ENCODE measurements at regions not wholly inside any gene's neighbourhood (a gene's known extent, or its start where the extent isn't known, plus 50 kb on each side); places are given as distances from the start of the nearest gene placed in this dataset.
"Not testable (repeated sequence)": the region's sequence is repeated elsewhere in the genome, so short reads cannot be mapped to it uniquely, and the experiment has no call there.

DNA sequence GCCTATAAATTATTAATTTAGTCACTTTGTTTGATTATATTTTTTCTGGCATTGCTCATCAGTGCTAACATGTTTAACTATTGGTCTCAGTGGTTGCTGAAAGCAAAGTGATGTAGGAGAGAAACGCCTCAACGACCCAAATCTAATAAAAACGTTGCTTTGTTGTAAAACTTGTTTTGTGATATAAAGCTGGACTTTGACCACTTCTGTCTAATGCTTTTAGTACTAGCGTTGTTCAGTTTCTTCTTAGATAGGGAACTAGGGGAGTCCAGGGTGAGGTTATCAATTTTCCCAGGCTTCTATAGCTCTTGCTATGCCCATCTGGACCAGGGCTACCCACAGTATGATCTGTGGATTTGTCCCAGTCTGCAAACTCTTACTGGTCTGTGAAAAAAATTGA is 80.6 kb upstream of the TBC1D5 start:
- Histone ChIP-seq H3K36me3 (ENCODE audit: low read length) (no peaks in the 10 kb centered on the region), H3F3A (ENCODE audit: insufficient read depth) (no peaks in the 10 kb centered on the region), H3K9me2 (replicated peaks; ENCODE audit: insufficient read depth, low read length) (no peaks in the 10 kb centered on the region), H3K27ac (ENCODE audit: low read depth, low read length) (no peak overlapping the region), H3K27me3 (ENCODE audit: low read length) (no peaks in the 10 kb centered on the region), H2AFZ (ENCODE audit: low read depth, low read length, severe bottlenecking) (no peak overlapping the region), H3K9me3 (ENCODE audit: insufficient read depth, low read length) (no peaks in the 10 kb centered on the region), H3K4me2 (ENCODE audit: low read depth, low read length, poor library complexity, severe bottlenecking) (no peak overlapping the region), H3K9ac (ENCODE audit: low read length) (no peak overlapping the region), H3K4me3 (ENCODE audit: insufficient read depth, low read length, poor library complexity, severe bottlenecking) (no peak overlapping the region), H4K20me1 (ENCODE audit: low read depth, low read length) (no peaks in the 10 kb centered on the region; the same call in 1 of the 2 replicates), H3K79me2 (ENCODE audit: insufficient read depth, low read length) (no peaks in the 10 kb centered on the region)
- TF ChIP-seq, protein P1, sequence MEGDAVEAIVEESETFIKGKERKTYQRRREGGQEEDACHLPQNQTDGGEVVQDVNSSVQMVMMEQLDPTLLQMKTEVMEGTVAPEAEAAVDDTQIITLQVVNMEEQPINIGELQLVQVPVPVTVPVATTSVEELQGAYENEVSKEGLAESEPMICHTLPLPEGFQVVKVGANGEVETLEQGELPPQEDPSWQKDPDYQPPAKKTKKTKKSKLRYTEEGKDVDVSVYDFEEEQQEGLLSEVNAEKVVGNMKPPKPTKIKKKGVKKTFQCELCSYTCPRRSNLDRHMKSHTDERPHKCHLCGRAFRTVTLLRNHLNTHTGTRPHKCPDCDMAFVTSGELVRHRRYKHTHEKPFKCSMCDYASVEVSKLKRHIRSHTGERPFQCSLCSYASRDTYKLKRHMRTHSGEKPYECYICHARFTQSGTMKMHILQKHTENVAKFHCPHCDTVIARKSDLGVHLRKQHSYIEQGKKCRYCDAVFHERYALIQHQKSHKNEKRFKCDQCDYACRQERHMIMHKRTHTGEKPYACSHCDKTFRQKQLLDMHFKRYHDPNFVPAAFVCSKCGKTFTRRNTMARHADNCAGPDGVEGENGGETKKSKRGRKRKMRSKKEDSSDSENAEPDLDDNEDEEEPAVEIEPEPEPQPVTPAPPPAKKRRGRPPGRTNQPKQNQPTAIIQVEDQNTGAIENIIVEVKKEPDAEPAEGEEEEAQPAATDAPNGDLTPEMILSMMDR (IDR thresholded peaks at IDR 0.05; ENCODE audit: insufficient read depth, low read length, poor library complexity, severe bottlenecking): no peak
- TF ChIP-seq EZH2phosphoT487 (conservative IDR thresholded peaks at IDR 0.05; ENCODE audit: low read length): no peak

DNA sequence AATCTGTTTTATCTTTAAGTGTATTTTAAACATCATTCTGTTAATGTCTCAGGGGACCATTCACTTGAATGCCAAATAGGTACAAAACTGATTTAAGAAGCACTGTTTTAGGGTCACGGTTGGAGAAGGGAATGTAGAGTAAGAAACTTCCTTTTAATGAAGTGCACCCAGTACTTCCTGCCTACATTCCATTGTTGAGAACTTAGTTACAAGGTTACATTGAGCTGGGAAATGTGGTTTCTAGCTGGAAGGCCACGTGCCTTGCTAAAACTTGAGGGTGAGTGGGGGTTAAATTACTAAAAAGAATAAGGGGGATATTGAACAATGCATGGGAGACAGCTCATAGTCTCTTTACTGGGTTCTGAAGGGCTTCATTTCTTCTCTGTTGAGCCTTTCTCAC is 78.3 kb upstream of the TBC1D5 start:
- no peak overlapping the region for H2AFZ ChIP-seq (ENCODE audit: low read depth, low read length, severe bottlenecking)
- no peaks in the 10 kb centered on the region for H3K9me3 ChIP-seq (ENCODE audit: insufficient read depth, low read length)

DNA sequence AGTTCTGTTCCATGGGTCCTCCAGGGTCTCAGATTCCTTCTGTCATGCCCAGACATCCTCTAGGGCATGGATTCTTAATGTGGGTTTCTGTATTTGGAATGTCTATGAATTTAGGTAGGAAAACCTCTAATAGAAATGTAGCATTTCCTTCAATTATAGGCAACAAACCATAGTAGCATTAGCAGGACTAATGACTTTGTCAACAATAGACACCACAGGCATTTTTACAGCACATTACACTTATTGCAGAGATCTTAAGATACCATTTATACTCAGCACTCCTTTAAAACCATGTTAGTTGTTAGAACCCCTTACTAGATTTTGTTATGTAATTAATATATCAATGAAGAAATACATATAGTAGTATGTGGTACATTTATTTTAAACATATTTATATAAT is 77.8 kb upstream of the TBC1D5 start:
- H3K27ac ChIP-seq (ENCODE audit: low read depth, low read length): no peak overlapping the region

More for the DNA sequence above, 78.3 kb upstream of the TBC1D5 start:
- Histone ChIP-seq H3F3A (ENCODE audit: insufficient read depth) (no peaks in the 10 kb centered on the region), H4K20me1 (ENCODE audit: low read depth, low read length) (no peaks in the 10 kb centered on the region), H3K9ac (ENCODE audit: low read length) (no peak overlapping the region), H3K36me3 (ENCODE audit: low read length) (no peaks in the 10 kb centered on the region), H3K4me2 (ENCODE audit: low read depth, low read length, poor library complexity, severe bottlenecking) (no peak overlapping the region), H3K4me3 (ENCODE audit: insufficient read depth, low read length, poor library complexity, severe bottlenecking) (no peak overlapping the region), H3K27ac (ENCODE audit: low read depth, low read length) (no peak overlapping the region), H3K27me3 (ENCODE audit: low read length) (no peaks in the 10 kb centered on the region), H3K9me2 (replicated peaks; ENCODE audit: insufficient read depth, low read length) (no peaks in the 10 kb centered on the region), H3K79me2 (ENCODE audit: insufficient read depth, low read length) (no peaks in the 10 kb centered on the region)
- TF ChIP-seq EZH2phosphoT487 (conservative IDR thresholded peaks at IDR 0.05; ENCODE audit: low read length): no peak
- TF ChIP-seq, protein P1 (IDR thresholded peaks at IDR 0.05; ENCODE audit: insufficient read depth, low read length, poor library complexity, severe bottlenecking): no peak

DNA sequence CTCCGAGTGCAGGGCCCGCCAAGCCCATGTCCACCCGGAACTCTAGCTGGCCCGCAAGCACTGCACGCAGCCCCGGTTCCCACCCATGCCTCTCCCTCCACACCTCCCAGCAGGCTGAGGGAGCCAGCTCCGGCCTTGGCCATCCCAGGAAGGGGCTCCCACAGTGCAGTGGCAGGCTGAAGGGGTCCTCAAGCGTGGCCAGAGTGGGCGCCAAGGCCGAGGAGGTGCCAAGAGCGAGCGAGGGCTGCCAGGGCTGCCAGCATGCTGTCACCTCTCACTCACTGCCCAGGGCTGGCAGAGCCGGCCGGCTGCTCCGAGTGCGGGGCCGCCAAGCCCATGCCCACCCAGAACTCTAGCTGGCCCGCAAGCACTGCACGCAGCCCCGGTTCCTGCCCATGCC is 75.5 kb upstream of the TBC1D5 start:
- H2AFZ ChIP-seq (ENCODE audit: low read depth, low read length, severe bottlenecking); H3K4me2 ChIP-seq (ENCODE audit: low read depth, low read length, poor library complexity, severe bottlenecking); H3K79me2 ChIP-seq (ENCODE audit: insufficient read depth, low read length); H3K36me3 ChIP-seq (ENCODE audit: low read length); H3K27ac ChIP-seq (ENCODE audit: low read depth, low read length); H3K9ac ChIP-seq (ENCODE audit: low read length); H3F3A ChIP-seq (ENCODE audit: insufficient read depth); H3K9me3 ChIP-seq (ENCODE audit: insufficient read depth, low read length); H3K4me3 ChIP-seq (ENCODE audit: insufficient read depth, low read length, poor library complexity, severe bottlenecking); H4K20me1 ChIP-seq (ENCODE audit: low read depth, low read length); H3K9me2 ChIP-seq (replicated peaks; ENCODE audit: insufficient read depth, low read length); H3K27me3 ChIP-seq (ENCODE audit: low read length): not testable (repeated sequence)

More for the DNA sequence above, 77.8 kb upstream of the TBC1D5 start:
- Histone ChIP-seq H3K27me3 (ENCODE audit: low read length) (no peaks in the 10 kb centered on the region), H3K4me2 (ENCODE audit: low read depth, low read length, poor library complexity, severe bottlenecking) (no peak overlapping the region), H3K36me3 (ENCODE audit: low read length) (no peaks in the 10 kb centered on the region), H3K4me3 (ENCODE audit: insufficient read depth, low read length, poor library complexity, severe bottlenecking) (no peak overlapping the region), H4K20me1 (ENCODE audit: low read depth, low read length) (no peaks in the 10 kb centered on the region), H3K79me2 (ENCODE audit: insufficient read depth, low read length) (no peaks in the 10 kb centered on the region), H2AFZ (ENCODE audit: low read depth, low read length, severe bottlenecking) (no peak overlapping the region), H3F3A (ENCODE audit: insufficient read depth) (no peaks in the 10 kb centered on the region), H3K9ac (ENCODE audit: low read length) (no peak overlapping the region), H3K9me2 (replicated peaks; ENCODE audit: insufficient read depth, low read length) (no peaks in the 10 kb centered on the region), H3K9me3 (ENCODE audit: insufficient read depth, low read length) (no peaks in the 10 kb centered on the region)
- TF ChIP-seq EZH2phosphoT487 (conservative IDR thresholded peaks at IDR 0.05; ENCODE audit: low read length): no peak
- TF ChIP-seq, protein P1 (IDR thresholded peaks at IDR 0.05; ENCODE audit: insufficient read depth, low read length, poor library complexity, severe bottlenecking): no peak

All from SU-DHL-6 (cell line).